NCI-H1694 treated with DMSO at 0.1 percent for 48 hours (cell line): ENCODE measurements at regions not wholly inside any gene's neighbourhood (a gene's known extent, or its start where the extent isn't known, plus 50 kb on each side); places are given as distances from the start of the nearest gene placed in this dataset.
"Not testable (repeated sequence)": the region's sequence is repeated elsewhere in the genome, so short reads cannot be mapped to it uniquely, and the experiment has no call there.

ENCODE experiments used
- DNase-seq: peaks from one replicate; lab custom pipeline; 2025; lab: John Stamatoyannopoulos, UW

DNA sequence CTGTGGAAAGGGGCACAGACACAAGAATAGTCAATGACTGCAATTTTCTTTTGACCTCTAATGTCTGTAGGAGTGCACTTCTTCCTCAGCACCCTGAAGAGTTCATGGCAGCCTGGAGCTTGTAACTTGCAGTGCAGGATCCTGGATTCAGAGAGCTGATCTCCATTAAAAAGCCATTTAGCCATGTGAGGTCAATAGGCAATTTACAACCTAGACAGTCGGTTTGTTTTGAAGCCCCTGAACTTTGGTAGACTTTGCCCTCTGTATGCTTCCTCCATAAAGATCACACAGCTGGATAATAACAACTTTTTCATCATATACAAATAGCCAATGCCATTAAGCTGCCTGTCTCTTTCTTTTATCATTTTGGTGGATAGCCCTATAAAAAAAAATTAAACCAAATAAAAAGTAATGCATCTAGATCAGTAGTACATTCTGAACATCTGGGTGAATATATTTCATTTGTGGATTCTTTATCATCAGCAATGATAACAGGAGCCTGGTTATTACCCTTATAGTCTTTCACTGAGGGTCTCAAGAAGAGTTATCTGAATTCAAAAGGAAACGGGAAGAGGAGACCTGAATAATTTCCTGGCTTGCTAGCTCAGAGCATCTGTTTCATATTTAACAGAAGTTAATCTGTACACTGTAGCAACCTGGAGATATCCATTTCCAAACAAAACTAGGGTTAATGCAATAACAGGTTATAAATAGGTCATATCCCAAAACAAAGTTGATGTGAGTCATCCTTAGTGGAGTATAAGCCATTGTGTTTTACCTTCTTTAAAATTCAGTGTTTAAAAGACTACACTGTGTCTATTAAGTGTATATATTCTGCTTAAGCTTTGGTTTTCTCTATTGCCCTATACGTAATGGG is 193.8 kb upstream of the ACTBL2 start:
- no peak for DNase-seq

GRCh38 chr5:57675236-57675635 is 192.6 kb upstream of the ACTBL2 start:
- DNase-seq: no peak

GRCh38 chr5:57671371-57671770 is 188.8 kb upstream of the ACTBL2 start:
- no peak for DNase-seq

DNA sequence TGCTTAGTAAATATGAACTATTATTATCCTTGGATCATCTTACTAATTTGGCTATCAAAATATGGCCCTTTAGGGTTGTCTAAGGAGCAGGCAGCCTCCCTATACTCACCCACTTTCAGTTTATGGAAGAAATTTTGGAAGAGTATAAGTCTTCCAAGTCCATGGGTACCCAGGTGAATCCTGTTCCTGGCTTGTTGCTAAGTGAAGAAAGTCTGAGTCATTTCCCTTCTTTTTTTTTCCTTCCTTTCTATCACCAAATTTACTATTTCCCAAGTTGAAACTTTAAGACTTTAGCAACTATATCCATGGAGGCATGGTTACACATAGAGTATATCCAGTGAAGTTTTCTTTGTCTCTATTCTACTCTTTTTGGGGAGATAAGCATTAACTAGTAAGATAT is 184.0 kb upstream of the ACTBL2 start:
- no peak for DNase-seq

GRCh38 chr5:57665146-57665936 is 182.7 kb upstream of the ACTBL2 start:
- DNase-seq: no peak

DNA sequence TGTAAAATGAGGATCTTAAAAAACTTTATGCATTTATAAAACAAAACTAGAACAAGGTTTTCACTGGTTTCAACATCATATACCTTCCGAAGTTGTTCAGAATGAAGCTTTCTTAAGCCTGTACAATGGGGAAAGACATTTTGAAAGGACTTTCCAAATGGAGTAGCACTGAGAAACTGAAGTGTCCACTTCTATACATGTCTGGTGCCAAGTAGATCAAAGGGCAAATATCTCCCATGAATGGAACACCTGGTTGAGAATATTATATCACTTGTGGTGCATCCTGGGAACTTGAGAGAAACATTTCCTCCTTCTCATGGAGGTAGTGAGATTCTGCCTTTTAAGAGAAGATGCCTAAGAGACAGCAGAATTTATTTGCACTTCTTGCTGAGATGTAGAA is 182.1 kb upstream of the ACTBL2 start:
- DNase-seq: no peak

- no peak for DNase-seq
Measured at GRCh38 chr5:57663466-57663865, 180.9 kb upstream of the ACTBL2 start.

- DNase-seq: no peak
Measured at GRCh38 chr5:57662991-57663390, 180.4 kb upstream of the ACTBL2 start.

GRCh38 chr5:57659886-57660285 is 177.3 kb upstream of the ACTBL2 start:
- DNase-seq: no peak

DNA sequence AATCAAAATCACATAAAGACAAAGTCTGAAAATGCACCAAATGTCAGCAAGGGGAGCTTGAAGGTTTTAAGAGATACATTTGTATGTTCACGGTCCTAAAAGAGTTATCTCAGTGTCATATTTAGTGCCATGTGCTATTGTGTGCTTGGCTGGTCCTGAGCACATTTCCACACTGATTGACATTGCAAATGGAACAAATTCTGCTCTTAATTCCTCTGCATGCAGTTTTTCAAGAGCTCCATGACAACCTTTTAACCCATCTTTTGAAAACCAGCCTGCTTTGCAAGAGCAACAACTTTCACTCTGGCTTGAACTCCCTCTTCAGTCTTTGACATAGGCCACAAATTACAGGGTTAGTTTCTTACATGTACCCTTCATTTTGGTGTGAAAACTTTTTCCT is 175.4 kb upstream of the ACTBL2 start:
- no peak for DNase-seq

DNA sequence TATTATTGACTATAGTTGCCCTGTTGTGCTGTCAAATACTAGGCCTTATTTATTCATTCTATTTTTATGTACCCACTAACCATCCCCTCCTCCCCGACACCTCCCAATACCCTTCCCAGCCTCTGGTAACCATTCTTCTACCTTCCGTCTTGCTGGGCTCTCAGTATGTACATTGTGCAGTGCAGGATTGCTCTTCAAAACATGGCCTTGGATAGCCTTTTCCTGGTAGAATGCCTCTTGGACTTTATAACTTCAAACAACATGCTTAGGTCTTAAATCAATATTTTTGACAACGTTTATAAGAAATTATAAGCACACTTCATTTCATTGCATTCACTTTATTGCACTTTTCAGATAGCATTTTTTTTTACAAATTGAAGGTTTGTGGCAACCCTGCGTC is 172.6 kb upstream of the ACTBL2 start:
- no peak for DNase-seq

GRCh38 chr5:57653636-57654290 is 171.2 kb upstream of the ACTBL2 start:
- DNase-seq: no peak

DNA sequence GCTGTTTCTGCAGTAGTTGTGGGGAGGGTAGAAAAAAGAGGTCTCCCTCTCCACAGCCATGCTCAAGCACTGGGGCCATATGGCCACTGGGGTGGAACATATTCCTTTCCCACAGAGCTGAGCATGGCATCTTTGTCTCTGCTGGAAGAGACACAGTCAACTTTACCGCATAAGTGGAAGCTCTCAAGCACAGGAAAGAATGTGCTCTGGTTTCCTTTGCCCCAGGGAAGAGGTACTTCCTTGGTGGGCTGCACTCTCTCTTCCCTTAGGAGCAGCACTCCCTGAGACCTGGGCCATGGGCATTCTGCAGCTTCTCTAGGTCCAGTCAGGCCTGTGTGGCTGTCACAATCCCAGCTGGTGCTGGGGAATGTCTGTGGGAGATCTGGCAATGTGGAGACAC is 168.5 kb upstream of the ACTBL2 start:
- DNase-seq: no peak

DNA sequence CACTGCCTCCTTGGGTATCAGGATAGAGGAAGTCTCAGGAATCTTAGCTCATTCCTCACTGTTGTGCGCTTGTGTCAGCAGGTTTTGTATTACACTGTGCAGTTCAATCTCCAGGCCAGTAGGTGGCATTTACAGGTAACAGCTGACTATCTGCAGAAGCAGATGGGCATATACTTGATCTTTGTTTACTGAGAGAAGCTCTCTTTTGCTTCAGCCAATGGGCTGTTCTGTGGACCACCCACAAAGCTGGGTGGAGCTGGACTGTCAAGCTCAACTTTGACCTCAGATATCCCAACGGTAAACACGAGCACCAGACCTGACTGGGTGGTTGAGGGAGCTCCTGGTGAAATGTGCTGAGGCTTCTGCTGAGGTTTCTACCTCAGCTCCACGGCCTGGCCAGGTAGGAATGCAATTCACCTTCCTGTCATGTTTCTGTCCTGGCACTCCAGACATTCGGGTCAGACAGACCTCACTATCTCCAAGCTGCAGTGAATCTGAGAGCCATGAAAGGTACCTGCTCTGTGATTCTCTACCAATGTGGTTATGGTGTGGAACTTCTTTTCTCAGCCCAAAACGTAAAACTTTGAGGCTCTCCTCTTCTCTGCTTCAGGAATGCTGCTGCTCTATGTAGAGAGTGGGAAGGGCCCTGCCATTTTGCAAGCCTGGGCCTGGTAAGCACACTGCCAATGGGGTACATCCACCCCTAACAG is 167.9 kb upstream of the ACTBL2 start:
- DNase-seq: no peak

DNA sequence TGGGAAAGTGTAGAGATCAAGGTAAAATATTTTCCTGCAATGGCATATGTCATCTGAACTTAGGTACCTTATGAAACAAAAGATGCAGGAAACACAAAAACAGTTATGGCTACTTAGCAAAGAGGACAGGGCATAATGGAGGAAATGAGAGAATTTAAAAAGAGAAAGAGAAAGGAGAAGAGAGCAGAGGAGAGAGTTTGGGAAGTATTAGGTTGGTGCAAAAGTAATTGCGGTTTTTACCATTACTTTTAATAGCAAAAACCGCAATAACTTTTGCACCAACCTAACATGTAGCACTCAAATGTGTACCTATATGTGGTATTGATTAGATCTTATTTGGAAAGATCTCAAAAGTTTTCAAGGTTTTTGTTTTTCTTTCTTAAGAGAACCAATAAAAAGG is 160.1 kb upstream of the ACTBL2 start:
- DNase-seq: no peak

DNA sequence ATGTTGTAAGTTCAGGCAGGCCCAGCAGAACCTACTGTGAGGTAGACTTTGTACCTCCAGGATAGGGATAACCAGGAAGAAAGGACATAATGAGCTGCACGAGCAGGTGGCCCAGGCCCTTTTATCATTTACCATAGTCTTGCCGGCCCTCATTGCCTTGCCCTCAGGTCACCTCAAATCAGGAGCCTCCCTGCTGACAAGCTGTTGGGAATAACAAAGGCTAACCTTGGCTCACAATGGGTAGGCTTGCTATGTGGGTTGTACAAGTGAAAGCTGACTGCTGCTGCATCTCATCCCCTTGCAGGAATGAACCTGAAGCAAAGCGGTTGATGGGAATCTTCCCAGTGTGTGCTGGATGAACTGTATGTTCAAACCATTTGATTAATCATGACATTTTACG is 159.5 kb upstream of the ACTBL2 start:
- no peak for DNase-seq

DNA sequence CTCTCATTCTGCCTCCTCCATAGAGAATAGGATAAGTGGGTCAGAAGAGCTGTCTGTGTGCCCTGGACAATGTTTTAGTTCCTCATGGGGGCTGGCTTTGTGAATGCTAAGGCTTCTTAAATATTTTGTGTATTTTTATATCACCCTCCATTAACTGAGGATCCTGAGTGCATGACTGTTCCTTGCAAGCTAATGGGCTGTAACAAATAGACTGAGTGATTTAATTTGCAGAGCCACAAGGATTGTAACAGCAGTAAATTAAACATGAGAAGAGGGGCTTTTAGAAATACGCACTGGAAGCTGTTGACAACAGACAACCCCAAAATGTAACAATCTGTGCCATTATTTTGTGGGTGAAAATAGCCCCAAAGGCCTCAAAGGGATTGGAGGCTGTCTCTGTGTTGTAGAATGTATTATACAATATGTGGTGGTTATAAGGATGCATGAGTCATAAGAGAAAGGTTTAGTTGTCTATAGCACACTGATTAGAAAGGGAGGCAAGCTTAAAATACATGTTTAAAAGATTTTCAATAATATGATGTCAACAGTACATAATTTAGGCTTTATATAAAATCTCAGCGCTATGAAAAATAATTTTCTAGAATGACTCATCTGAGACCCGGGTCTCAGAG is 152.7 kb upstream of the ACTBL2 start:
- no peak for DNase-seq

GRCh38 chr5:57632937-57633336 is 150.3 kb upstream of the ACTBL2 start:
- no peak for DNase-seq

DNA sequence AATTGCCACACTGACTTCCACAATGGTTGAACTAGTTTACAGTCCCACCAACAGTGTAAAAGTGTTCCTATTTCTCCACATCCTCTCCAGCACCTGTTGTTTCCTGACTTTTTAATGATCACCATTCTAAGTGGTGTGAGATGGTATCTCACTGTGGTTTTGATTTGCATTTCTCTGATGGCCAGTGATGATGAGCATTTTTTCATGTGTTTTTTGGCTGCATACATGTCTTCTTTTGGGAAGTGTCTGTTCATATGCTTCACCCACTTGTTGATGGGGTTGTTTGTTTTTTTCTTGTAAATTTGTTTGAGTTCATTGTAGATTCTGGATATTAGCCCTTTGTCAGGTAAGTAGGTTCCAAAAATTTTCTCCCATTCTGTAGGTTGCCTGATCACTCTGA is 148.5 kb upstream of the ACTBL2 start:
- not testable (repeated sequence) for DNase-seq

DNA sequence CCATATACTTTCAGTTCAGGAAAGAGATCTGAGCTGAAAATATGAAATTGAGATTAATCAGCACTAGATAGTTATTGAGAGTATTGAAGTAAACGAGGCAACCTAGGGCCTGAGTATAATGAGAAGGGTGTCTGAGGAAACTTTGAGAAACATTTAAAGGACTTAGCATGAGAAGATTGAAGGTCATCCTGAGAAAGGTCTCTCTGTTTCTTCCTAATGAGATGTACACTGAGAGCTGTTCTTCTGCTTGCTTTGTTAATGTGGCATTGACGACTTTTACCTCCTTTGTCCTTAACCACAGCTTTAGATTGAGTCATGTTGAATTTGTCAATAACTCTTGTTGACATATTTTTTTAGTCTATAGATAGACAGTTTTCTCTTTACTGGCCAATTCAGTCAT is 145.1 kb upstream of the ACTBL2 start:
- no peak for DNase-seq

GRCh38 chr5:57626703-57627102 is 144.1 kb upstream of the ACTBL2 start:
- DNase-seq: no peak

GRCh38 chr5:57621624-57622023 is 139.0 kb upstream of the ACTBL2 start:
- DNase-seq: no peak
